ENCODE measurements at regions not wholly inside any gene's neighbourhood (a gene's known extent, or its start where the extent isn't known, plus 50 kb on each side); places are given as distances from the start of the nearest gene placed in this dataset.

DNA sequence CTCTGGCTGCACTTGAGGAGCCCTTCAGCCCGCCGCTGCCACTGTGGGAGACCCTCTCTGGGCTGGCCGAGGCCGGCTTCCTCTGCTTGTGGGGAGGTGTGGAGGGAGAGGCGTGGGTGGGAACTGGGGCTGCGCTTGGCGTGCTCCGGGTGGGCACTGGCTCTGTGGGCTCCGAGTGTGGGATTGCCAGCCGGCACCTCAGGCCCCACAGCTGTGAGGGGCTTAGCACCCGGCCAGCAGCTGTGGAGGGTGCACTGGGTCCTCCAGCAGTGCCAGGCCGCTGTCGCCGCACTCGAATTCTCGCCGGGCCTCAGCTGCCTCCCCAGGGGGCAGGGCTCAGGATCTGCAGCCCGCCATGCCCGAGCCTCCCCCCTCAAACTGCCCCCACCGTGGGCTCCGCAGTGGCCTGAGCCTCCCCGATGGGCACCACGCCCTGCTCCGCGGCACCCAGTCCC is 808.0 kb upstream of the SOX11 start:
- TF ChIP-seq EZH2 (IDR thresholded peaks at IDR 0.05) (no peak), EZH2phosphoT487 (IDR thresholded peaks at IDR 0.05) (no peak)
- TF ChIP-seq, protein P1, sequence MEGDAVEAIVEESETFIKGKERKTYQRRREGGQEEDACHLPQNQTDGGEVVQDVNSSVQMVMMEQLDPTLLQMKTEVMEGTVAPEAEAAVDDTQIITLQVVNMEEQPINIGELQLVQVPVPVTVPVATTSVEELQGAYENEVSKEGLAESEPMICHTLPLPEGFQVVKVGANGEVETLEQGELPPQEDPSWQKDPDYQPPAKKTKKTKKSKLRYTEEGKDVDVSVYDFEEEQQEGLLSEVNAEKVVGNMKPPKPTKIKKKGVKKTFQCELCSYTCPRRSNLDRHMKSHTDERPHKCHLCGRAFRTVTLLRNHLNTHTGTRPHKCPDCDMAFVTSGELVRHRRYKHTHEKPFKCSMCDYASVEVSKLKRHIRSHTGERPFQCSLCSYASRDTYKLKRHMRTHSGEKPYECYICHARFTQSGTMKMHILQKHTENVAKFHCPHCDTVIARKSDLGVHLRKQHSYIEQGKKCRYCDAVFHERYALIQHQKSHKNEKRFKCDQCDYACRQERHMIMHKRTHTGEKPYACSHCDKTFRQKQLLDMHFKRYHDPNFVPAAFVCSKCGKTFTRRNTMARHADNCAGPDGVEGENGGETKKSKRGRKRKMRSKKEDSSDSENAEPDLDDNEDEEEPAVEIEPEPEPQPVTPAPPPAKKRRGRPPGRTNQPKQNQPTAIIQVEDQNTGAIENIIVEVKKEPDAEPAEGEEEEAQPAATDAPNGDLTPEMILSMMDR (IDR thresholded peaks at IDR 0.05): no peak
- Mint-ChIP-seq H3K36me3 (no peaks in the 10 kb centered on the region), H3K27me3 (ENCODE audit: insufficient read depth, low read depth) (peaks cover 2% of the 10 kb centered on the region), H3K4me1 (no peaks in the 10 kb centered on the region), H3K9me3 (peaks cover 8% of the 10 kb centered on the region), H3K27ac (no peak overlapping the region), H3K4me3 (no peak overlapping the region)
- Histone ChIP-seq H3K27ac (no peak overlapping the region), H2AFZ (replicated peaks) (no peak overlapping the region), H3K9ac (no peak overlapping the region), H3F3A (ENCODE audit: low read depth) (no peaks in the 10 kb centered on the region), H4K20me1 (ENCODE audit: low read depth) (no peaks in the 10 kb centered on the region), H3K27me3 (no peaks in the 10 kb centered on the region), H3K4me2 (no peak overlapping the region), H3K9me3 (ENCODE audit: low read depth) (no peaks in the 10 kb centered on the region), H3K4me1 (no peaks in the 10 kb centered on the region), H3K4me3 (no peak overlapping the region), H3K36me3 (no peaks in the 10 kb centered on the region), H3K79me2 (ENCODE audit: low read depth) (no peaks in the 10 kb centered on the region)
- DNase-seq (ENCODE audit: low spot score): no peak

- no peaks in the 10 kb centered on the region for H3K36me3 ChIP-seq
- H4K20me1 ChIP-seq (ENCODE audit: low read depth): no peaks in the 10 kb centered on the region
- H3F3A ChIP-seq (ENCODE audit: low read depth): no peaks in the 10 kb centered on the region
- no peak overlapping the region for H3K9ac ChIP-seq
- Mint-ChIP-seq H3K36me3 (no peaks in the 10 kb centered on the region), H3K27me3 (ENCODE audit: insufficient read depth, low read depth) (no peaks in the 10 kb centered on the region), H3K27ac (no peak overlapping the region), H3K4me3 (no peak overlapping the region), H3K9me3 (no peaks in the 10 kb centered on the region), H3K4me1 (no peaks in the 10 kb centered on the region)
- H3K4me3 ChIP-seq: no peak overlapping the region
- no peaks in the 10 kb centered on the region for H3K27me3 ChIP-seq
- DNase-seq (ENCODE audit: low spot score): no peak
- peak overlapping the region; percentile 50 for H2AFZ ChIP-seq (replicated peaks)
- no peaks in the 10 kb centered on the region for H3K79me2 ChIP-seq (ENCODE audit: low read depth)
- no peak for TF ChIP-seq EZH2phosphoT487 (IDR thresholded peaks at IDR 0.05)
- TF ChIP-seq EZH2 (IDR thresholded peaks at IDR 0.05): no peak
- TF ChIP-seq, protein P1 (IDR thresholded peaks at IDR 0.05): no peak
- no peak overlapping the region for H3K27ac ChIP-seq
- H3K4me2 ChIP-seq: no peak overlapping the region
- H3K9me3 ChIP-seq (ENCODE audit: low read depth): no peaks in the 10 kb centered on the region
- H3K4me1 ChIP-seq: peaks cover 4% of the 10 kb centered on the region
Observed at GRCh38 chr2:4891394-4891793, 800.8 kb upstream of the SOX11 start.

DNA sequence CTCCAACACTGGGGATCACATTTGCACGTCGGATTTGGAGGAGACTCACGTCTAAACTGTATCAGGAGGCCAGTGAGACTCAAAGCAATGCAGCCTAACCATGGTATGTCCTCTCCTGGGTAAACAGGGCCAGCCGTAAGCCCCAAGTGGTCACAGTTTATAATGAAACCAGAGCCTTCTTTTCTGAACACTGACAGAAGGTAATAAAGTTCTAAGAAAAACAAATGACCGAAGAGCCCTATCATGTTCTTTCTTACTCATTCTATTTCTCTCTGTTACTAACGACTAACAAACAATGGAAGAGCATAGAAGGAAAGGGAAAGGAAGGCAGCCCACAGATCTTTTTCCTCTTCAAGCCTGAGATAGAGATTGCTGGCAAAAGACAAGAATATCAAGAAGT is 796.8 kb upstream of the SOX11 start:
- no peaks in the 10 kb centered on the region for H3K27me3 Mint-ChIP-seq (ENCODE audit: insufficient read depth, low read depth)
- Histone ChIP-seq H3K9me3 (ENCODE audit: low read depth) (no peaks in the 10 kb centered on the region), H4K20me1 (ENCODE audit: low read depth) (no peaks in the 10 kb centered on the region), H3K4me3 (no peak overlapping the region), H3K9ac (no peak overlapping the region), H3K4me1 (peaks cover 10% of the 10 kb centered on the region), H2AFZ (replicated peaks) (peak overlapping the region; percentile 52), H3K27ac (no peak overlapping the region), H3K36me3 (no peaks in the 10 kb centered on the region), H3K79me2 (ENCODE audit: low read depth) (no peaks in the 10 kb centered on the region), H3K27me3 (no peaks in the 10 kb centered on the region), H3K4me2 (no peak overlapping the region), H3F3A (ENCODE audit: low read depth) (peaks cover 5% of the 10 kb centered on the region)
- H3K9me3 Mint-ChIP-seq: no peaks in the 10 kb centered on the region
- TF ChIP-seq EZH2 (IDR thresholded peaks at IDR 0.05) (no peak), EZH2phosphoT487 (IDR thresholded peaks at IDR 0.05) (no peak)
- TF ChIP-seq, protein P1 (IDR thresholded peaks at IDR 0.05): no peak
- DNase-seq (ENCODE audit: low spot score): no peak
- H3K4me3 Mint-ChIP-seq: no peak overlapping the region
- no peaks in the 10 kb centered on the region for H3K4me1 Mint-ChIP-seq
- H3K27ac Mint-ChIP-seq: no peak overlapping the region
- H3K36me3 Mint-ChIP-seq: no peaks in the 10 kb centered on the region

Measured in neural progenitor cell (in vitro differentiated cells).